GM21381 (cell line): ENCODE measurements at regions not wholly inside any gene's neighbourhood (a gene's known extent, or its start where the extent isn't known, plus 50 kb on each side); places are given as distances from the start of the nearest gene placed in this dataset.

ENCODE experiments used
- ATAC-seq: cut with Tn5 transposase; IDR thresholded peaks from one replicate; pipeline ENCODE4 v1.9.1; 2021; ENCODE audit warnings: mild to moderate bottlenecking, moderate library complexity; ENCODE audit not compliant: unreplicated experiment

DNA sequence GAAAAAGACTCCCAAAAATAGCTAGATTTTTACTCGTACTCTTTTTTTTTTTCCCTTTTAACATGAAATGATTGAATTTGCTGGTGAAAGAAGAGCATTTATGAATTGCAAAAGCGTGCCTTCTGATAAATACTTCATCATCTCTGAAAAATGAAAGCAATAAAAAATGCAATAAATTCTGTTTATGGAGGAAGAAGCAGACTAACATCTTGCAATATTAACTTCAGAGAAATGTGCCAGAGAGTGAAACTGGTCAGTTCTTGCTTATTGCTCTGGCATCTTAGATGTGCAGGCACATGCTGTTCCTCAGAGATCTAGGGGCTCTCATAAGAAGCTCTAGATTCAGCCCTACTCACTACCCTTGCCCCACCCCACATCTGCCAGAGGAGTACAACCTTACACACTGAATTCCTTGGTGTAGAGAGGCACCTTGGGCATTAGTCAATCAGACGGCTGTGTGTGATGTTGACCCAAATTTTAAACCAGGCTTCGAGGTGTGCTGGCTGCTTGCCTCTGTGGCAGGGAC lies 891.1 kb upstream of the GHITM start:
- no peak for ATAC-seq

DNA sequence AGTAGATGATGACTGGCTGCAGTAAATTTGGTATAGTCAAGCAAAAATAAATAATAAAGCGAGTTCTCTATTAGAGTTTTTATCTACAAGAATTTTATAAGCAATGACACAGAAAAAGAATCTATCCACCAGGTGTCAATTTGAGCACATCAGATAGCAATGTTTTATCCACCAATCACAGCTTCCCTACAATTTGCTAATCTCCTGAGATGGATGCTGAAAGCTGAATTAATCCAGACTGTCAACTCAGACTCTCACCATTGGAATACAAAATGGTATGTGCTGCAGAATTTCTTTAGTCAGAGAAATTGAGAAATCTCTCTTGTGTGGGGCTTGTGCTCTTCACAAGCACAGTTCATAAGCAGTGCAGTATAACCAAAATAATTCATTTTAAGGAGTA lies 888.9 kb upstream of the GHITM start:
- no peak for ATAC-seq

DNA sequence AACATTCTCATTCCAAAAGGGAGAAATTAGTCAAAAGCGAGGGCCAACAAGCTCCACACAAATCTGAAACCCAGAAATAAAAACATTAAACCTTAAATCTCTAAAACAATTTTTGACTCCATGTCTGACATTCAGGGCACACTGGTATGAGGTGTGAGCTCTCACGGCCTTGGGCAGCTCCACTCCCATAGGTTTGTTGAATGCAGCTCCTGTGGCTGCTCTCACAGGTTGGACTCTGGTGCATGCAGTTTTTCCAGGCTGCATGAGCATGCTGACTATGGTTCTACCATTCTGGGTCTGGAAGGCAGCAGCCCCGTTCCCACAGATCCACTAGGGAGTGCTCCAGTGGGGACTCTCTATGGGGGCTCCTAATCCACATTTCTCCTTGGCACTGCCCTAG lies 887.1 kb upstream of the GHITM start:
- no peak for ATAC-seq

DNA sequence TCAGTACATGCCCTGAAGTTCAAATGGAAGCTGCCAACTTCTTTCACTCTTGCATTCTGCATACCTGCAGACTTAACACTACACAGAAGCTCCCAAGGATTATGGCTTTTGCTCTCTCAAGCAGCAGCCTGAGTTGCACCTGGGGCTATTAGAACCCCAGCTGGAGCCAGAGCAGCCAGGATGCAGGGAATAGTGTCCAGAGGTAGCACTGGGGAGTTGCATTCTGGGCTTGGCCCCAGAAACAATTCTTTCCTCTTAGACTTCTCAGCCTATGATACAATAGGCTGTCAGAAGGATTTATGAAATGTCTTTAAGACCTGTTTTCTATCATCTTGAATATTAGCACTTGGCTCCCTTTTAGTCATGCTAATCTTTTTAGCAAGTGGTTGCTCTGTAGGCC lies 886.7 kb upstream of the GHITM start:
- no peak for ATAC-seq

DNA sequence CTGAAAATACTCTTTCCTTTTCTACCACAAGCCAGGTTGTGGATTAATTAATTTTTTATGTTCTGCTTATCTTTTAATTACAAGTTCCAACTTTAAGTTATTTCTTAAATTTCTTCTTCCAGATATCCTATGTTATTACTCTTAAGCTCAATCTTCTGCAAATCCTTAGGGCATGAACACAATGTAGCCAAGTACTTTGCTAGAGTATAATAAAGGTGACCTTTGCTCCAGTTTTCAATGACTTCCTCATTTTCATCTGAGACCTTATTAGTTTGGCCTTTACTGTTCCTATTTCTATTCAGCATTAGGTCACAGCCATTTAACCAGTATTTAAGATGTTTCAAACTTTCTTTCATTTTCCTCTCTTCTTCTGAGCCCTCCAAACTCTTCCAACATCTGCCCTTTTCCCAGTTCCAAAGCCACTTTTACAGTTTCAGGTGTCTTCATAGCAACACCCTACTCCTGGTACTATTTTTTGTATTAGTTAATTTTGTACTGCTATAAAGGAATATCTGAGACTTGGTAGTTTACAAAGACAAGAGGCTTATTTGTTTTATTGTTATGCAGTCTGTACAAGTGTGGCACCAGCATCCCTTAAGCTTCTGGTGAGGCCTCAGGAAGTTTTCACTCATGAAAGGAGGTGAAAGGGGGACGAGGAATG lies 886.2 kb upstream of the GHITM start:
- no peak for ATAC-seq

DNA sequence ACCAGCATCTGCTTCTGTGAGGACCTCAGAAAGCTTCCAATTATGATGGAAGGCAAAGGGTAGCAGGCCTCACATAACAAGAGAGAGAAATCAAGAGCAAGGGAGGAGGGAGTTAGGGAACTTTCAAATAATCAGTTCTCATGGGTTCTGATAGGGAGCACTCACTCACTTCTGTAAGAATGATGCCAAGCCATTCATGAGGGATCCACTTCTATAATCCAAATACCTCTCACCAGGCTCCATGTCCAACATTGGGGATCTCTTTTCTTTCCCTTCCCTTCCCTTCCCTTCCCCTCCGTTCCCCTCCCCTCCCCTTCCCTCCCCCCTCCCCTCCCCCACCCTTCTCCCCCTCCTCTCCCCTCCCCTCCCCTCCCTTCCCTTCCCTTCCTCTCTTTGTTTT lies 884.6 kb upstream of the GHITM start:
- no peak for ATAC-seq

DNA sequence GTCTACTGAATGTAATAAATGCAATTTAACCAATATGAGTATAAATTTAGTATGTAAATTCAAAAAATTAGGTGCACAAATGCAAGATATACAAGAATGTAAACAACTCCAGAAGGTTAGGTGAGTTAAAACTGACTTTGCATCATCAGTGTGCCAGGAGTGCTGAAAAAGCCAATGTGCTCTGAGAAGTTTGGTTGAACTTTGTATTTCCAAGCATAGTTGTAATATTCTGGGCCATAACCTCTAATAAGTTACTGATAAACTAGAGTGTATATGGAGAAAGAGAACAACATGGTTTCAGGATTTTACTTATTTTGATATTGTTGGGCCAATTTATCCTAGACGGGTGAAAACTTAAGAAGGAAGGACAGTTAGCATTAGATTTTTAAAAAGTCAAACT lies 876.9 kb upstream of the GHITM start:
- no peak for ATAC-seq

DNA sequence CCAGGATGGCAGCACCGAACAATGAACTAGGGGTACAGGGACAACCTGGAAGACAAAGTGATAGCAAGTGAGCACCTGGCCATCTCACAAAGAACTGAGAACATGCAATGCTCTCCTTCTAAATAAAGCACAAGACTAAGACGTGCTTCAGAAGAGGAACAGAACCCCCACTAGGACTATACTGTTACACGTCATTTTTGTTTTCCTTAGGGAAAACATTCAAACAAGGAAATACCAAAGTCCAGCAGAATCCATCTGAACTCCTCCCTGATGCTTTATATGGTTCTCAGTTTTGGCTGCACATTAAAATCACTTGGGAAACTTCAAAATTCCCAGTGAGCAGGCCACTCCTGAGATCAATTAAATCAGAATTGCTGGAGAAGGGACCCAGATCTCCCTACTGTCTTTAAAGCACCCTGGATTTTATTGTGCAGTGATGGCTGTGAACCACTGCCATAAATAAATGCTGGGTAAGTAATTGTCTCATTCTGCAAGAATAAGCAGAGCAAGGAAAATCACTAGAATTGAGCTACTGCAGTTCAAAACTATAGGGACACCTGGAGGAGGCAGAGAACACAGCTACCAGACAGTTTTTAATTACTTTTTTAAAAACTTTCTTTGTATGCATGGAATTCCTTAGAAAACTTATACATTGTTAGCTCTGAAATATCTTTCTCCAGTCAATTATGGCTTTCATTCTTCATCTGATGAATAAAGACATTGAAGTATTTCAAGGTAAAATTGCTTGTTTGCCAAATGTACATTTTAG lies 866.5 kb upstream of the GHITM start:
- ATAC-seq, result no peak

DNA sequence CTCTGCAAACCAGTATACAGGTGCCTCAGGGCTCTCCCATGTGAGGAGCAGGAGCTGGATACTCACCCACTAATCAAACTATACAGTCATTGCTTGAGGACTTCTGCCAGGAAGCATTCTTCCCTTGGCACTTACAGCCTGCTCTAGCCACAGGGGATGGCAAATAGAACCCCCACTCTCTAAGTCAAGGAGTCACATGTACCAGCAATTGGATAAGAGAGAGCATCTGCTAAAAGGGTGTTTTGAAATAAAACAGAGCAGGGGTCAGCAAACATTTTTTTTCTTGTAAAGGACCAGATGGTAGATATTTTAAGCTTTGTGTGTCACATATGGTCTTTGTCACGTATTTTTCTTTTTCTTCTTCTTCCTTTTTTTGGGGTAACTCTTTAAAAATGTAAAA lies 865.2 kb upstream of the GHITM start:
- no peak for ATAC-seq

DNA sequence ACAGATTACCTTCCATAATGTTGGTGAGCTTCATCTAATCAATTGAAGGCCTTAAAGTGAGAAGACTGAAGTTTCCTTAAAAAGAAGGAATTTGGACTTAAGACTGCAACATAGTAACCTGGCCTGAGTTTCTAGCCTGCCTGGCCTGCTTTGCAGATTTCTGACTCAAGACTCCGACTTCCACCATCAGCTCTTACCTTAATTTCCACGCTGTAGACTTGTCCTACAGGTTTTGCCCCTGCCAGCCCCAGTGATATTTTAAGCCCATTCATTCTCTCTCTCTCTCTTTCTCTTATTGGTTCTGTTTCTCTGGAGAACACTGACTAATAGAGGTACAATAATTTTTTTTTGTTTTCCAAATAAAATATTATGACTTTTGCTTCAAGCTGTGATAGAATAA lies 862.3 kb upstream of the GHITM start:
- ATAC-seq, result no peak

DNA sequence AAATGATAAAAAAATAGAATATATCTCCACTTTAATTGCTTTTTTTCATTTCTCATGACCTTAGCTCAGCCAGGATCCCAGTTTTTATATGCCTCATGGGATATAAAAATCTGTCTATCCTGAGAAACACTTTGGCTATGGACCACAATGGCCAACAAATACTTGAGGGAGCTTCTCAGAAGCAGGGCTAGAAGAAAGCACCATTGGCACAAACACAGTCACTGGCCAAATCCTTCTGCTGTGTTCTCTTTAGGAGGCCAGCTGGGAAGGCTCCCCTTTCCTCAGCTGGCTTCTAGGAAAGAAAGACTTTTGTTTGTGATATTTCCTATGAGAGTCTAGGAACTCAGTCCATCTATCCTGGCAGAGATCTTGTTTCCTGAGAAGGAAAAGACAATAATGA lies 856.2 kb upstream of the GHITM start:
- ATAC-seq, result no peak

DNA sequence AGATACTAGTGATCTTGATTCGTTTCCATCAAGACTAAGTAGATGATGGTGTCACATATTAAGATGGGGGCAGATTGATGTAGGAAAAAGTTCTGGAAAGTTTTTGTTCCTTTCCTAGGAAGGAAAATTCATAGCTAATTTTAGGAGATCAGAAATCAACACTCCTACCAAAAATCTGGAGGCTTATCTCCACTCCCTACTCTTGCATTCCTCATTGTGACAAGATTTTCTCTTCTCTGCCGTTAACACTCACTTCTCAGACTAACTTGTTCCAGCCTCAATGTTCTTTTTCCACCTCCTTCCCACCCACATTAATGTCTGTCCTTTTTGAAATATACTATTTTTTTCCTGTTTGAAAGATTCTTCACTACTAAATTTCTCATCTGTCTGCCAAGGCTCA lies 851.9 kb upstream of the GHITM start:
- ATAC-seq, result no peak

DNA sequence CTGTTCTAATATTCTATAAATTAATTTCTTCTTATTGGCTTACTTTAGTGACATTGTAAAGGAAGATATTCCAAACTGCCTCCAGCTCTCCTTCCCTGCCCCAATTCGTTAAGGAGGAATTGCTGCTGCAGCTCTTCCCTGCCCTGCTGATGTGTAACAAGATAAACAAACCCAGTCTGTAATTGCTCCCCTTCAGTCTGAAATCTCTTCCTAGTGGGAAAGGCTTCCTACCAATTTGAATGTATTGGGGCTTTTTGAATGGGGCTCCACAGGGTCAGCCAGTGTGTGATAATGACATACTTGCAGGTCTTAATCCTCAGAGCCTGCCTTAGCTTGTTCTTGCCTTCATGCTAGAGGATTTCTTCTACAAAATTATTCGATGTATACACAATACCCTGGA lies 849.9 kb upstream of the GHITM start:
- ATAC-seq, result no peak

DNA sequence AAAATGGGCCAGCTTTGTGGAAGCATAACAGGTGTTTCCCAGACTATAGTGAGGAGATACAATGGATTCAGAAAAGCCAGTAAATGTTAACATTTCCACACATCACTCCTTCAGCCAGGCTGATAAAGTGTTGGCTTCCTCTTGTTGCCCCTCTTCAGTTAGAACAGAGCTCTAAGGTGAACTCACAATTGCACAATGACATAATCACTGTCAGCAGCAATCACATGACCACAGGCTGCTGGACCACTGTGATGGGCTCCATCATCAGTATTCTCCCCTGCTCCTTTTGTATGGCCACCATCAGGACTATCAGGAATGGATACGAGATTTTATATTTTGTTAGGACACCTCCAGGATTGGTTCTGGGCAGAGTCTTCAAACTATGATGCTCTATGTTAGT lies 849.4 kb upstream of the GHITM start:
- no peak for ATAC-seq

DNA sequence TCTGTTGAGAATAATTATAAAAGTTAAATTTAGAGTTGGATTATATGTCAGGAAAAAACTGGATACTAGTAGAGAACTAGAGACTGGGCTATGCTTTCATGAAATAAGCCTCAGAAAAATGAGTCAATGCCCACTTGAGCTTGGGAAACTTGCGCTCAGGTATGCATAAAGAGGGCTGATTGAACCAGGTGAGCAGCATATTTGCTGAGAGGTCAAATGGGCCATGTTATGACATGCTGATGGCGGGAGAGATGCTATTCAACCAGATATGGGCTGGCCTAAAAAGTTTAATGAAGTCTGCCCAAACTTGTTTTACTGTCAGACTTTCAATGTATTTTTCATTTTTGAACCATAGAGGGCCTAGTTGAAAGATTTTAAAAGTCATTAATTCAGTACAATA lies 837.6 kb upstream of the GHITM start:
- ATAC-seq, result no peak

DNA sequence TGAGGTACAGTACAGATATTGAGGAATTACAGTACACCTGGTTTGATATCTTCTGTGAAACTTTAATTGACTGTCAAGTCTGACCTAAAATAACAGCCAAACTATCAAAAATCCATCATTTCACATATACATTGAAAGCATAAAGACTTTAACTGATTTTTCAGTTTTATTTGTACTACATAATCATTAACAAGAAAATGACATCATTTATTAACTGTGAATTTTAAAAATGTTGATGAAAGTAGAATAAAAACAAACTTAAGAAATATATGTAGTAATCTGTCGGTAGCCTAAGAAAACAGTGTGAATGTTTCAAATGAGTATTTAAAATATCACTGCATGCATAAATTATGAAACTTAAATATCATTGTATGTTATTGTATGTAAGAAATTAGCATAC lies 836.7 kb upstream of the GHITM start:
- no peak for ATAC-seq

DNA sequence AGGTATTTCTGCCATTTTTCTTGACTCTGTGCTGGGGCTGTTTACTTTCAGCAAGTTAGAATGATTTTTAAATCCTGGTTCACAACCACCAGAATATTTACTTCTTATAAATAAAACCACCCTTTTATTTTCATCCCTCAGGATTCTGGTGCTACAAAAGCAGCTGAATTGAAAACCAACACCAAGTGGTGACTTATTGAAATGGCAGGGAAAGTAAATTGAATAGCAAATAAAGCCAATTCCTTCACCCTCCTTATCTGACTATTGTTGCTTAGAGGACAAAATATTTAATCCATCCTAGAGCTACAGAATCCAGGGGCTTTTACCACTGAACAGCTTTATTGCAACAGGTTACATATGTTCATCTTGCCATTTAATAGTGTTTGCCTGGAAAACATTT lies 828.6 kb upstream of the GHITM start:
- no peak for ATAC-seq

DNA sequence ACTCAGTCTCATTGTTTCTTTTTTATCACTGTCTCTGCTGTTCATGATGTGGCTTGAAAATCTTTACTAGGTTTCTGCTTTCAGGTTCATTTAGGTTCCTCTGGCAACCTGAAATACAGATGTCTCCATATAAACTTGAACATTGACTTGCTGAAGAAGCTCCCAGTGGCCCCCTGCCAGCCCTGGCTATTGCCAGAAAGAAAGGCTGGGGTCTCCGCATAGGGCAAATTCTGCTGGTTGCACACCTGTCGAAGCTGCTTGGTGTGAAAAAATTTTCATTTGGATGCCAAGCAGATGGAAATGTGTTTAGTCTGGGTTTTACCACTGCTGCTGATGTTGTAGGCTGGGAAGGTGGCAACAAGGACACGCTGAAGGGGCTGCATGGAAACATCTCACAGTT lies 826.7 kb upstream of the GHITM start:
- ATAC-seq, result no peak

DNA sequence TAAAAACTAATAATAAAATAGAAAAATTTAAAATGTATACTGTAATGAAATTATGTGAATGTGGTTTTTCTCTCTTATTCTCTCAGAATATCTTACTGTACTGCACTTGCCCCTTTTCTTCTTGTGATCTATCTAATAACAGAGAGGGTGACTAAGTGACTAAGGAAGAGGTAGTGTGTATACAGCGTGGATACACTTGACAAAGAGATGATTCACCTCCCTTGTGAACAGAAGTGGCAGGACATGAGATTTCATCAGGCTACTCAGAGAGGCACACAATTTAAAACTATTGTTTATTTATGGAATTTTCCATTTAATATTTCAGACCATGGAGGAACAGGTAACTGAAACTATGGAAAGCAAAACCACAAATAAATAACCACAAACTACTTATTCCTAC lies 806.6 kb upstream of the GHITM start:
- ATAC-seq, result no peak

DNA sequence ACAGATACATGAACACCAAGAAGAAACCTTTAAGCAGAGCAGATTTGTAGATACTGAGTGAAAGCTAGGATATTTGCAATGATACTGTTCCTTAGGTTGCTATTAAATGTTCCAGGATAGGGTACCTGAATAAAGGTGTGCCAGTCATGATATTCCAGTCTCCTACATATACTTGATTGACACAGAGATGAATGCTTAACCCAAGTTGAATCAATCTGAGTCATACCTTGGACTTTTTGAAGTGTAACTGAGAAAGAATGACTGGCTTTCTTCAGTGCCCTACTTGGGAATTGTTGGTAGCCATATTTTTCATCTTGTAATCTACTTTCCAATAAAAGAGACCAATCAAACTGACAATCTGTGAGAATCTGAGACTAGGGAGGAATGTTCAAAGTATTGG lies 805.7 kb upstream of the GHITM start:
- no peak for ATAC-seq

DNA sequence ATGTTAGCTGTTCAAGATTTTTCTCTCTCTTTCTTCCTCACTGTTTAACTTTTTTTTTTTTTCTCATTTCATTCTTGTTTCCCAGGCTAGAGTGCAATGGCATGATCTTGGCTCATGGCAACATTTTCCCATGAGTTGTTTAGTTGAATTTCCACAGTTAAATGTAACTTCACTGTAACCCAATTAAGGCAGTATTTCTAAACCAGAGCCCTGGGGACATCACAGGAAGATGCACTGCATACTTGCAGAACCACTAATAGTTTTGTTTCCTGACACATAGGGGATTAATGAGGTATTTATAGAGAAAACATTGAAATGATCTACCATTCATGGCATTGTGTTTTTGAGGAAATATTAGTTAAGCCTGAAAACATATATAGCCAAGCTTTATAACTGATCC lies 795.6 kb upstream of the GHITM start:
- no peak for ATAC-seq

DNA sequence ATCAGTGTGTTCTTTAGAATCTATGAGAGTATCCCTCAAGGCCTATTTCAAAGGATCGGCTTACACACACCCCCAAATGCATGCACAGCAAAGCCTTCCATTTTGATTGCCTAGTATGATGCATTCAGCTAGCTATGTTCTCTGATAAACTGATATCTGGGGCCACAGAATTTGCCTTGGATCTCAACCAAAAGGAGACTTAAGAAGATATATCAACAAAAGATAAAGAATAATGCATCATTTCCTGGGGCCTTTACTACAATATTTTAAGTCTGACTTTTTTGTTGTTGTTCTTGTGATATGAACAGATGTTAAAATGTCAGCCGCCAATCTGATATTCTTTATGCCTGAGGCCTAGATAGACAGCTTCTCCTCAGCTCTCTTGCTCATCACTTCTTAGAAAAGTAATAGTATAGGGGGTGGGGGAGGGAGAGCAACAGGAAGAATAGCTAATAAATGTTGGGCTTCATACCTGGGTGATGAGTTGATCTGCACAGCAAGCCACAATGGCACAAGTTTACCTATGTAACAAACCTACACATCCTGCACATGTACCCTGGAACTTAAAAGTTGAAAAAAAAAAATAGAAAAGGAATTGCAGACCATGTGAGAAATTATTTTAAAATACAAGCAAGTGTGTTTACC lies 792.9 kb upstream of the GHITM start:
- ATAC-seq, result no peak
